WTC11 (cell line): ENCODE measurements at regions not wholly inside any gene's neighbourhood (a gene's known extent, or its start where the extent isn't known, plus 50 kb on each side); places are given as distances from the start of the nearest gene placed in this dataset.

Source experiments
- ATAC-seq: fragments of 200-7000 bp; cut with Tn5 transposase; 2 replicates; pipeline ENCODE4 v1.10.0; 2021; ENCODE audit warnings: mild to moderate bottlenecking, moderate library complexity
- CTCF ChIA-PET: fragments of 300-600 bp; sonication (Branson Sonifier 250); formaldehyde crosslinking; loops from one replicate; lab custom pipeline; 2021; ENCODE audit warnings: antibody characterized with exemption; lab: Charles Lee
- POLR2A ChIA-PET: fragments of 350-600 bp; sonication (Branson Sonifier 250); formaldehyde crosslinking; loops from one replicate; lab custom pipeline; 2021; ENCODE audit warnings: antibody characterized with exemption; lab: Charles Lee
- DNase-seq: peaks from one replicate; pipeline ENCODE4 v3.0.0; 2021; ENCODE audit warnings: low spot score
- H3K27ac Mint-ChIP-seq: 2 replicates; pipeline ENCODE4 v1.8.0; 2021; ENCODE audit warnings: mixed read lengths
- H3K27me3 Mint-ChIP-seq: 2 replicates; pipeline ENCODE4 v1.8.0; 2021; ENCODE audit warnings: low read depth, mild to moderate bottlenecking, moderate library complexity, mixed read lengths
- H3K36me3 Mint-ChIP-seq: 2 replicates; pipeline ENCODE4 v1.8.0; 2021; ENCODE audit warnings: mixed read lengths
- H3K4me1 Mint-ChIP-seq: 2 replicates; pipeline ENCODE4 v1.8.0; 2022; ENCODE audit warnings: mixed read lengths
- H3K4me3 Mint-ChIP-seq: 2 replicates; pipeline ENCODE4 v1.8.0; 2021; ENCODE audit warnings: mild to moderate bottlenecking, moderate library complexity, mixed read lengths
- H3K9me3 Mint-ChIP-seq: 2 replicates; pipeline ENCODE4 v1.8.0; 2021; ENCODE audit warnings: mixed read lengths
- AFF4 ChIP-seq: sonication (generic); formaldehyde crosslinking; IDR thresholded peaks from 2 replicates; pipeline ENCODE4 v1.8.1; 2023; ENCODE audit warnings: mild to moderate bottlenecking, missing genetic modification reagents, borderline replicate concordance
- AR ChIP-seq: fragments of 250-450 bp; sonication (Bioruptor Pico); IDR thresholded peaks from 2 replicates; pipeline ENCODE4 v1.9.0; 2021; ENCODE audit warnings: mild to moderate bottlenecking
- CTCF ChIP-seq: fragments of 200-600 bp; IDR thresholded peaks from 2 replicates; pipeline ENCODE4 v1.8.0; 2022; ENCODE audit warnings: antibody characterized with exemption
- E2F4 ChIP-seq: sonication (generic); formaldehyde crosslinking; IDR thresholded peaks from 2 replicates; pipeline ENCODE4 v1.8.1; 2022; ENCODE audit warnings: low read depth, mild to moderate bottlenecking, moderate library complexity, missing genetic modification reagents, borderline replicate concordance
- ELF4 ChIP-seq: sonication (generic); formaldehyde crosslinking; IDR thresholded peaks from 2 replicates; pipeline ENCODE4 v1.8.1; 2022; ENCODE audit warnings: low read depth, mild to moderate bottlenecking, moderate library complexity, missing genetic modification reagents
- EMX1 ChIP-seq: fragments of 250-450 bp; sonication (Bioruptor Pico); IDR thresholded peaks from 2 replicates; pipeline ENCODE4 v1.8.0; 2021; ENCODE audit warnings: mild to moderate bottlenecking
- ERG ChIP-seq: fragments of 250-450 bp; sonication (Bioruptor Pico); IDR thresholded peaks from 2 replicates; pipeline ENCODE4 v1.8.0; 2021; ENCODE audit warnings: mild to moderate bottlenecking
- ESRRA ChIP-seq: sonication (generic); formaldehyde crosslinking; IDR thresholded peaks from 2 replicates; pipeline ENCODE4 v1.8.1; 2022; ENCODE audit warnings: mild to moderate bottlenecking, missing genetic modification reagents, borderline replicate concordance
- IRF2 ChIP-seq: sonication (generic); formaldehyde crosslinking; IDR thresholded peaks from 2 replicates; pipeline ENCODE4 v1.8.0; 2022; ENCODE audit warnings: low read depth, missing genetic modification reagents, borderline replicate concordance
- JAZF1 ChIP-seq: fragments of 250-450 bp; sonication (Bioruptor Pico); IDR thresholded peaks from 2 replicates; pipeline ENCODE4 v1.9.0; 2021; ENCODE audit warnings: moderate library complexity, mild to moderate bottlenecking, inconsistent platforms
- KAT7 ChIP-seq: sonication (generic); formaldehyde crosslinking; IDR thresholded peaks from 2 replicates; pipeline ENCODE4 v1.8.1; 2023; ENCODE audit warnings: missing genetic modification reagents, mild to moderate bottlenecking, borderline replicate concordance
- MYBL2 ChIP-seq: sonication (generic); formaldehyde crosslinking; IDR thresholded peaks from 2 replicates; pipeline ENCODE4 v1.8.1; 2023; ENCODE audit warnings: mild to moderate bottlenecking, moderate library complexity, missing genetic modification reagents
- NR1H2 ChIP-seq: sonication (generic); formaldehyde crosslinking; IDR thresholded peaks from 2 replicates; pipeline ENCODE4 v1.9.0; 2021; ENCODE audit warnings: mild to moderate bottlenecking, moderate library complexity, missing genetic modification reagents
- RELA ChIP-seq: sonication (generic); formaldehyde crosslinking; IDR thresholded peaks from 2 replicates; pipeline ENCODE4 v1.8.1; 2022; ENCODE audit warnings: missing genetic modification reagents, mild to moderate bottlenecking, borderline replicate concordance
- SMAD3 ChIP-seq: sonication (generic); formaldehyde crosslinking; IDR thresholded peaks from 2 replicates; pipeline ENCODE4 v1.8.0; 2022; ENCODE audit warnings: missing genetic modification reagents, mild to moderate bottlenecking, borderline replicate concordance
- SMAD4 ChIP-seq: sonication (generic); formaldehyde crosslinking; IDR thresholded peaks from 2 replicates; pipeline ENCODE4 v1.8.0; 2022; ENCODE audit warnings: mild to moderate bottlenecking, missing genetic modification reagents
- ZBTB21 ChIP-seq: sonication (generic); formaldehyde crosslinking; IDR thresholded peaks from 2 replicates; pipeline ENCODE4 v1.8.1; 2023; ENCODE audit warnings: mild to moderate bottlenecking, missing genetic modification reagents, borderline replicate concordance
- ZNF138 ChIP-seq: sonication (generic); formaldehyde crosslinking; conservative IDR thresholded peaks from 2 replicates; pipeline ENCODE4 v1.8.1; 2022; ENCODE audit warnings: mild to moderate bottlenecking, moderate library complexity, missing genetic modification reagents
- ZNF219 ChIP-seq: sonication (generic); formaldehyde crosslinking; IDR thresholded peaks from 2 replicates; pipeline ENCODE4 v1.8.0; 2023; ENCODE audit warnings: missing genetic modification reagents, mild to moderate bottlenecking, borderline replicate concordance
- ZNF232 ChIP-seq: sonication (generic); formaldehyde crosslinking; IDR thresholded peaks from 2 replicates; pipeline ENCODE4 v1.8.0; 2022; ENCODE audit warnings: mild to moderate bottlenecking, missing genetic modification reagents
- ZNF423 ChIP-seq: fragments of 250-450 bp; sonication (Bioruptor Pico); IDR thresholded peaks from 2 replicates; pipeline ENCODE4 v2.1.2; 2022; ENCODE audit warnings: mild to moderate bottlenecking, moderate library complexity

GRCh38 chr3:144815655-144816054, 844.0 kb downstream of the DIPK2A start (continued):
- no peak for TF ChIP-seq NR1H2 (CRISPR knock-in tag)
- no peak for TF ChIP-seq ZNF138 (CRISPR knock-in tag)
- no peak for TF ChIP-seq MYBL2 (CRISPR knock-in tag)
- no peak for TF ChIP-seq ELF4 (CRISPR knock-in tag)
- no peak for TF ChIP-seq IRF2 (CRISPR knock-in tag)
- TF ChIP-seq ERG (CRISPR knock-in tag) = no peak
- no peak for TF ChIP-seq EMX1 (CRISPR knock-in tag)
- TF ChIP-seq ZNF423 (CRISPR knock-in tag) = no peak
- TF ChIP-seq CTCF = no peak
- no peak for TF ChIP-seq ZBTB21 (CRISPR knock-in tag)
- no peak for TF ChIP-seq RELA (CRISPR knock-in tag)
- TF ChIP-seq SMAD4 = no peak
- no peak for TF ChIP-seq ZNF219 (CRISPR knock-in tag)
- no peak for TF ChIP-seq E2F4 (CRISPR knock-in tag)

GRCh38 chr3:144816323-144816722, 844.7 kb downstream of the DIPK2A start:
- DNase-seq (no peak), ATAC-seq (no peak)
- Mint-ChIP-seq H3K4me1 (peaks cover 11% of the 10 kb centered on the region), H3K36me3 (no peaks in the 10 kb centered on the region), H3K27me3 (no peaks in the 10 kb centered on the region), H3K4me3 (no peak overlapping the region), H3K27ac (no peak overlapping the region)
- CTCF ChIA-PET = no interaction called here
- POLR2A ChIA-PET = no interaction called here
- TF ChIP-seq ESRRA (no peak), SMAD3 (no peak), JAZF1 (no peak), MYBL2 (CRISPR knock-in tag) (no peak), AFF4 (CRISPR knock-in tag) (no peak), KAT7 (CRISPR knock-in tag) (no peak), AR (CRISPR knock-in tag) (no peak), ZNF232 (CRISPR knock-in tag) (no peak)
- TF ChIP-seq, all 79 proteins: peak for 0
- H3K9me3 Mint-ChIP-seq = no peaks in the 10 kb centered on the region
